DOHH2 (cell line): ENCODE measurements at regions not wholly inside any gene's neighbourhood (a gene's known extent, or its start where the extent isn't known, plus 50 kb on each side); places are given as distances from the start of the nearest gene placed in this dataset.

ENCODE experiments used
- H3F3A ChIP-seq: fragments of 200-600 bp; sonication (generic), shearing (Covaris generic); 2 replicates; pipeline ENCODE4 v1.6.0; 2016; ENCODE audit warnings: antibody characterized with exemption, mild to moderate bottlenecking; ENCODE audit not compliant: control insufficient read depth, insufficient read depth
- H3K27ac ChIP-seq: fragments of 200-600 bp; sonication (generic); 2 replicates; pipeline ENCODE4 v1.5.1; 2014; ENCODE audit warnings: low read depth, mild to moderate bottlenecking, low read length, moderate library complexity
- H3K27me3 ChIP-seq: fragments of 200-600 bp; sonication (generic); 2 replicates; pipeline ENCODE4 v1.6.1; 2014; ENCODE audit warnings: mild to moderate bottlenecking, low read length, mixed read lengths; ENCODE audit not compliant: control insufficient read depth
- H3K36me3 ChIP-seq: fragments of 200-600 bp; sonication (generic); 2 replicates; pipeline ENCODE4 v1.6.1; 2014; ENCODE audit warnings: mild to moderate bottlenecking, low read length, moderate library complexity, mixed read lengths; ENCODE audit not compliant: control insufficient read depth
- H3K4me1 ChIP-seq: fragments of 200-600 bp; sonication (generic); 2 replicates; pipeline ENCODE4 v1.6.1; 2014; ENCODE audit warnings: mild to moderate bottlenecking, low read length, mixed read lengths; ENCODE audit not compliant: control insufficient read depth
- H3K4me2 ChIP-seq: fragments of 200-600 bp; sonication (generic); 2 replicates; pipeline ENCODE4 v1.6.0; 2014; ENCODE audit warnings: mild to moderate bottlenecking, low read length, moderate library complexity
- H3K4me3 ChIP-seq: fragments of 200-600 bp; sonication (generic); 2 replicates; pipeline ENCODE4 v1.5.1; 2014; ENCODE audit warnings: mild to moderate bottlenecking, low read length, mixed read lengths
- H3K79me2 ChIP-seq: fragments of 200-600 bp; sonication (generic); 2 replicates; pipeline ENCODE4 v1.6.1; 2014; ENCODE audit warnings: mild to moderate bottlenecking, low read length, mixed read lengths; ENCODE audit not compliant: control insufficient read depth
- H3K9me2 ChIP-seq: fragments of 200-600 bp; sonication (generic); replicated peaks from 2 replicates; pipeline ENCODE4 v1.6.1; 2014; ENCODE audit warnings: mild to moderate bottlenecking, low read length, mixed read lengths; ENCODE audit not compliant: control insufficient read depth
- H3K9me3 ChIP-seq: fragments of 200-600 bp; sonication (generic); 2 replicates; pipeline ENCODE4 v1.6.1; 2014; ENCODE audit warnings: antibody characterized with exemption, low read length, mixed read lengths; ENCODE audit not compliant: control insufficient read depth, insufficient read depth
- H4K20me1 ChIP-seq: fragments of 200-600 bp; sonication (generic); 2 replicates; pipeline ENCODE4 v1.6.0; 2014; ENCODE audit warnings: low read depth, mild to moderate bottlenecking, antibody characterized with exemption, low read length, moderate library complexity; ENCODE audit not compliant: control insufficient read depth, insufficient read depth
- EZH2phosphoT487 ChIP-seq: fragments of 200-600 bp; sonication (generic); IDR thresholded peaks from 2 replicates; pipeline ENCODE4 v1.6.1; 2017; ENCODE audit warnings: borderline replicate concordance, mild to moderate bottlenecking, antibody characterized with exemption, low read length, moderate library complexity, mixed read lengths
- TF ChIP-seq, protein P1 (sequence below): fragments of 200-600 bp; sonication (generic); IDR thresholded peaks from one replicate; pipeline ENCODE4 v1.5.1; 2014; ENCODE audit warnings: antibody characterized with exemption, mild to moderate bottlenecking, low read depth, low read length; ENCODE audit not compliant: poor library complexity, severe bottlenecking

DNA sequence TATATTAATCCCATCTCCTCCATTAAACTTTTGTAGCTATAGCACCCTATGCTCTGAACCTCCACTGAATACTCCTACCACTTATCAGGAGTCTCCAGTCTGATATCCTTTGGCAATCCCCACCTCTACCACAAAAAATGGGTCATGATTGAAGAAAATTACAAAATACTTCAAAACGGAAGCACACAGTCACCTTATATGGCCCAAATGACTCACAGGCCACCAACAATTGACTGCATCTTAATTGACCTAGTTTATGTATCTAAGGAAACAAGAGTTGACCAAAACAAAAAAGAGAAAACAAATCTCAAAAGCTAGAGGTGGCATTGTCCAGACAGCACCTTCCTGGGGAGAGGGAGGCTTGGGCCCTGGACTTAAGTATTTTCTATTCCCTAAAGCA, 120.0 kb upstream of the DIAPH2 start:
- no peak overlapping the region for H3K27ac ChIP-seq
- no peaks in the 10 kb centered on the region for H3K4me1 ChIP-seq
- no peaks in the 10 kb centered on the region for H3K9me2 ChIP-seq
- no peaks in the 10 kb centered on the region for H3K27me3 ChIP-seq
- H3K79me2 ChIP-seq, result no peaks in the 10 kb centered on the region
- no peak overlapping the region for H3K4me2 ChIP-seq
- no peaks in the 10 kb centered on the region for H4K20me1 ChIP-seq
- no peaks in the 10 kb centered on the region for H3F3A ChIP-seq
- no peaks in the 10 kb centered on the region for H3K9me3 ChIP-seq
- no peaks in the 10 kb centered on the region for H3K36me3 ChIP-seq
- no peak overlapping the region for H3K4me3 ChIP-seq
- no peak for TF ChIP-seq EZH2phosphoT487
- TF ChIP-seq, protein P1, sequence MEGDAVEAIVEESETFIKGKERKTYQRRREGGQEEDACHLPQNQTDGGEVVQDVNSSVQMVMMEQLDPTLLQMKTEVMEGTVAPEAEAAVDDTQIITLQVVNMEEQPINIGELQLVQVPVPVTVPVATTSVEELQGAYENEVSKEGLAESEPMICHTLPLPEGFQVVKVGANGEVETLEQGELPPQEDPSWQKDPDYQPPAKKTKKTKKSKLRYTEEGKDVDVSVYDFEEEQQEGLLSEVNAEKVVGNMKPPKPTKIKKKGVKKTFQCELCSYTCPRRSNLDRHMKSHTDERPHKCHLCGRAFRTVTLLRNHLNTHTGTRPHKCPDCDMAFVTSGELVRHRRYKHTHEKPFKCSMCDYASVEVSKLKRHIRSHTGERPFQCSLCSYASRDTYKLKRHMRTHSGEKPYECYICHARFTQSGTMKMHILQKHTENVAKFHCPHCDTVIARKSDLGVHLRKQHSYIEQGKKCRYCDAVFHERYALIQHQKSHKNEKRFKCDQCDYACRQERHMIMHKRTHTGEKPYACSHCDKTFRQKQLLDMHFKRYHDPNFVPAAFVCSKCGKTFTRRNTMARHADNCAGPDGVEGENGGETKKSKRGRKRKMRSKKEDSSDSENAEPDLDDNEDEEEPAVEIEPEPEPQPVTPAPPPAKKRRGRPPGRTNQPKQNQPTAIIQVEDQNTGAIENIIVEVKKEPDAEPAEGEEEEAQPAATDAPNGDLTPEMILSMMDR, result no peak

DNA sequence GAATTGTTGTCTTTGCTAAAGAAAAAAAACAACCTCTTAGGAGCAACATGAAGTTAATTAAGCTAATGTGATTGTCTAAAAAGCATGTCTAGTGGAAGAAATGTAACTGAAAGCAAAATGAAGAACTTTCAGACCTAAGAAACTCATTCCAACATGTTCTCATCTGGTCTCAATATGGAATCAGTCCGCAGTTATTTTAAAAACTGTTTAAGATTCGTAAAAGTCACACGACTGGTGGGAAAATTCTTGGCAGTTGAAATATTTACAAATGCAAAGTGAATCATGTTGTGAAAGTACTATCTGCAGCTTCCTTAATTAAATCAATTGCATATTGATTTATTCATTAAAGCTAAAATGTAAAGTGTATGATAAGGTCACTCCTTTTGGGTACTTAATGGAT, 117.8 kb upstream of the DIAPH2 start:
- no peak overlapping the region for H3K4me2 ChIP-seq
- no peaks in the 10 kb centered on the region for H4K20me1 ChIP-seq
- no peak for TF ChIP-seq EZH2phosphoT487
- TF ChIP-seq, protein P1, result no peak
- H3F3A ChIP-seq, result no peaks in the 10 kb centered on the region
- no peaks in the 10 kb centered on the region for H3K4me1 ChIP-seq
- H3K36me3 ChIP-seq, result no peaks in the 10 kb centered on the region
- H3K79me2 ChIP-seq, result no peaks in the 10 kb centered on the region
- H3K27me3 ChIP-seq, result no peaks in the 10 kb centered on the region
- no peak overlapping the region for H3K4me3 ChIP-seq
- no peaks in the 10 kb centered on the region for H3K9me3 ChIP-seq
- H3K27ac ChIP-seq, result no peak overlapping the region
- no peaks in the 10 kb centered on the region for H3K9me2 ChIP-seq

DNA sequence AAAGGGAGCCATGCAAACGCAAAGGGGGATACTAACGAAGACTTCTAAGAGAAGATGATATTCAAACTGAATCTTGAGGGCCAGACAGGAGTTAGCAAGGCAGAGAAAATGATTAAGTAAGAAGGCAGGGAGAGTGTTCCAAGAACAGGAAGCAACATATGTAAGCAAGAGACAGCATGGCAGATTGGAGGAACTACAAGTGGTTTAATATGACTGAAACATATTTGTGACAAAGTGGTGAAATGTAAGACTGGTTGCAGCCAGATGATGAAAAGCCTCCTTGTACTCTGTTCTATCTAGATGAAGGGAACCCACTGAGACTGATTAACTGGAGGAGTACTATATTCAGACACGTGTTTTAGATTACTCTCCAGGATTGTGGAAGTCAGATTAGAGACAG, 116.6 kb upstream of the DIAPH2 start:
- Histone ChIP-seq H3K79me2 (no peaks in the 10 kb centered on the region), H3K36me3 (no peaks in the 10 kb centered on the region), H3K4me2 (no peak overlapping the region), H4K20me1 (no peaks in the 10 kb centered on the region), H3K9me3 (no peaks in the 10 kb centered on the region), H3K9me2 (no peaks in the 10 kb centered on the region), H3K27me3 (no peaks in the 10 kb centered on the region), H3K27ac (no peak overlapping the region), H3K4me3 (no peak overlapping the region), H3F3A (no peaks in the 10 kb centered on the region), H3K4me1 (no peaks in the 10 kb centered on the region)
- TF ChIP-seq EZH2phosphoT487, result no peak
- TF ChIP-seq, protein P1, result no peak

GRCh38 chrX:96569034-96569433, 115.6 kb upstream of the DIAPH2 start:
- H3K36me3 ChIP-seq, result no peaks in the 10 kb centered on the region
- no peak overlapping the region for H3K4me3 ChIP-seq
- no peak for TF ChIP-seq EZH2phosphoT487
- TF ChIP-seq, protein P1, result no peak
- no peaks in the 10 kb centered on the region for H3K79me2 ChIP-seq
- no peak overlapping the region for H3K27ac ChIP-seq
- no peaks in the 10 kb centered on the region for H3K9me2 ChIP-seq
- no peaks in the 10 kb centered on the region for H3K4me1 ChIP-seq
- no peak overlapping the region for H3K4me2 ChIP-seq
- H3K27me3 ChIP-seq, result no peaks in the 10 kb centered on the region
- H3K9me3 ChIP-seq, result no peaks in the 10 kb centered on the region
- no peaks in the 10 kb centered on the region for H4K20me1 ChIP-seq
- no peaks in the 10 kb centered on the region for H3F3A ChIP-seq
